ENCODE measurements at regions not wholly inside any gene's neighbourhood (a gene's known extent, or its start where the extent isn't known, plus 50 kb on each side); places are given as distances from the start of the nearest gene placed in this dataset.

DNA sequence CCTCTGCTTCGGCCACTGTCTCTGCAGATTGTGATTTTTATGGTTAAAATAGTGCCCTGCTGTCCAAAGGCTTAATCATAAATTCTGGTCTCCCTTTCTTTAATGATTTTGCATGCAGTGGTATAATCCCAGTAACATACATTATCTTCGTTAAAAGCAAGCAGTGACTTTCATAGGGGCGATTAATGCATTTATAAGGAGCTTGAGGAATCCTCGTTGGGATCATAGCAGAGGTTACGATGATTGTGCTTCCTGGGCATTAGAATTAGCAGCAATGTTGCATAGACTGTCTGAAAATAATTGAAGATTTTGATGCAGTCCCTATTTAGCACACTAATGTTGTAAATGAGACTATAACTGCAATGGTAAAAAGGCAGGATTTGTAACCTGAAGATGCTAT lies 181.3 kb downstream of the PRL start:
- CTCF ChIA-PET = no interaction called here
- no peak overlapping the region for H3K4me3 Mint-ChIP-seq (ENCODE audit: low read depth, unreplicated experiment)
- H3K27me3 Mint-ChIP-seq (ENCODE audit: unreplicated experiment) = no peaks in the 10 kb centered on the region
- BruUV-seq (replicated peaks) = no TSS peak
- H3K9me3 Mint-ChIP-seq (ENCODE audit: low read depth, unreplicated experiment) = peaks cover 8% of the 10 kb centered on the region
- TF ChIP-seq, protein P1, sequence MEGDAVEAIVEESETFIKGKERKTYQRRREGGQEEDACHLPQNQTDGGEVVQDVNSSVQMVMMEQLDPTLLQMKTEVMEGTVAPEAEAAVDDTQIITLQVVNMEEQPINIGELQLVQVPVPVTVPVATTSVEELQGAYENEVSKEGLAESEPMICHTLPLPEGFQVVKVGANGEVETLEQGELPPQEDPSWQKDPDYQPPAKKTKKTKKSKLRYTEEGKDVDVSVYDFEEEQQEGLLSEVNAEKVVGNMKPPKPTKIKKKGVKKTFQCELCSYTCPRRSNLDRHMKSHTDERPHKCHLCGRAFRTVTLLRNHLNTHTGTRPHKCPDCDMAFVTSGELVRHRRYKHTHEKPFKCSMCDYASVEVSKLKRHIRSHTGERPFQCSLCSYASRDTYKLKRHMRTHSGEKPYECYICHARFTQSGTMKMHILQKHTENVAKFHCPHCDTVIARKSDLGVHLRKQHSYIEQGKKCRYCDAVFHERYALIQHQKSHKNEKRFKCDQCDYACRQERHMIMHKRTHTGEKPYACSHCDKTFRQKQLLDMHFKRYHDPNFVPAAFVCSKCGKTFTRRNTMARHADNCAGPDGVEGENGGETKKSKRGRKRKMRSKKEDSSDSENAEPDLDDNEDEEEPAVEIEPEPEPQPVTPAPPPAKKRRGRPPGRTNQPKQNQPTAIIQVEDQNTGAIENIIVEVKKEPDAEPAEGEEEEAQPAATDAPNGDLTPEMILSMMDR (IDR thresholded peaks at IDR 0.05; ENCODE audit: unreplicated experiment) = no peak
- intact Hi-C loops (cut with micrococcal nuclease; ENCODE audit: unreplicated experiment) = no loop called here
- no peak for DNase-seq
- H3K4me1 Mint-ChIP-seq (ENCODE audit: low read depth, unreplicated experiment) = peaks cover 12% of the 10 kb centered on the region
- H3K27ac Mint-ChIP-seq (ENCODE audit: unreplicated experiment) = no peak overlapping the region
- no peaks in the 10 kb centered on the region for H3K36me3 Mint-ChIP-seq (ENCODE audit: insufficient read depth, unreplicated experiment)

DNA sequence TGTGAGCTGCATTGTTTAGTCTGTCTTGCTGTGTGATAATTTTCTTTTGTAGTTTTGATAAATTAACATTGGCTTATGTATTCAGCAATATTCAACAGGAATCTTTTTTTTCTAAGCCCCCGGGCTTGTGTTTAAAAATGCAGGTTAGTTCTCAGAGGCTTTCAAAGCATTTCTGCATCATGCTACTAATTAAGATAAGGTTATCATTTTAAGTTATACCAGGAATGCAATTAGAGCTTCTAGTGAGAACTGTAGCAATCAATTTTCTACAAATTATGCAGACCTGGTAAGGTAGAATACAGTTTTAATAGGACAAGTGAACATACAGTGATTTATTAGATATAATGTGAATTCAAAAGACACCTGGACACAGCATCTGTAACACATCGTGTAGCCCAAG lies 179.2 kb downstream of the PRL start:
- H3K27ac Mint-ChIP-seq (ENCODE audit: unreplicated experiment) = no peak overlapping the region
- CTCF ChIA-PET = no interaction called here
- intact Hi-C loops (cut with micrococcal nuclease; ENCODE audit: unreplicated experiment) = no loop called here

DNA sequence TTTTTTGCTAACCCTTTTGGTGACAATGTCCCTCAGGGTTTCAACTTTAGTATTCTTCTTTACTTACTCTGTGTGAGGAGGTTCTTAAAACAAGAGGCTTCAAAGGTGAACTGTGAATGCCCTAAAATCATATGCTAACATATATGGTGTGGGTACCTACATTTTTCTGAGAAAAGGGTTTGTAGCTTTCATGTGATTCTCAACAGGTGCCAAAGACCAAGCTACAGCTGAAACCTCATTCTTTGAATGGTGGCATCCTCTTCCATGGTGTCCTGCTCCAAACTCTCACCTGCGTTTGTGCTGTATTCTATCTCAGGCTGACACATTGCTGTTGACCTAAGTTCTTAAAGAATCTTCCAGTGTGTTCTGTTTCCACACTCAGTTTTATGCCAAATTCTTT lies 177.3 kb downstream of the PRL start:
- CTCF ChIA-PET = no interaction called here
- intact Hi-C loops (cut with micrococcal nuclease; ENCODE audit: unreplicated experiment) = no loop called here
- no peak overlapping the region for H3K27ac Mint-ChIP-seq (ENCODE audit: unreplicated experiment)
- H3K4me3 Mint-ChIP-seq (ENCODE audit: low read depth, unreplicated experiment) = no peak overlapping the region
- H3K9me3 Mint-ChIP-seq (ENCODE audit: low read depth, unreplicated experiment) = peaks cover 8% of the 10 kb centered on the region
- no peaks in the 10 kb centered on the region for H3K36me3 Mint-ChIP-seq (ENCODE audit: insufficient read depth, unreplicated experiment)
- no peaks in the 10 kb centered on the region for H3K4me1 Mint-ChIP-seq (ENCODE audit: low read depth, unreplicated experiment)
- H3K27me3 Mint-ChIP-seq (ENCODE audit: unreplicated experiment) = no peaks in the 10 kb centered on the region
- no TSS peak for BruUV-seq (replicated peaks)
- TF ChIP-seq, protein P1 (IDR thresholded peaks at IDR 0.05; ENCODE audit: unreplicated experiment) = no peak
- DNase-seq = no peak

More for the DNA sequence above, 179.2 kb downstream of the PRL start:
- Mint-ChIP-seq H3K4me1 (ENCODE audit: low read depth, unreplicated experiment) (peaks cover 9% of the 10 kb centered on the region), H3K9me3 (ENCODE audit: low read depth, unreplicated experiment) (peaks cover 8% of the 10 kb centered on the region), H3K4me3 (ENCODE audit: low read depth, unreplicated experiment) (no peak overlapping the region), H3K27me3 (ENCODE audit: unreplicated experiment) (no peaks in the 10 kb centered on the region), H3K36me3 (ENCODE audit: insufficient read depth, unreplicated experiment) (no peaks in the 10 kb centered on the region)
- DNase-seq = no peak
- TF ChIP-seq, protein P1 (IDR thresholded peaks at IDR 0.05; ENCODE audit: unreplicated experiment) = no peak
- no TSS peak for BruUV-seq (replicated peaks)

DNA sequence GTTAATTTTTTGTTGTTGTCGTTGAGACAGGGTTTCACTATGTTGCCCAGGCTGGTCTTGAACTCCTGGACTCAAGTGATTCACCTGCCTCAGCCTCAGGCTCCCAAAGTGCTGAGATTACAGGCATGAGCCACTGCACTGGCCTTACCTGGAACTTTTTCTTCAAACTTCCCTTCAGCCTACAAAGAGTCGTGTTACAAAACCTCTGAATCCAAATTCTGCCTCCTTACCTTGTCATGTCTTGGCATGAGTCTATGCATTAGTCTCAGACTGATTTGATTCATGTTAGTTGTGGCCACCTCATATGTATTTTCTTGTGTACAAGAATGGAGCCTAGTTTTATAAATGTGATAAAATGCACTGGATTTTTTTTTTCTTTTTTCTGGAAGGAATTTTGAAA lies 172.1 kb downstream of the PRL start:
- Mint-ChIP-seq H3K27me3 (ENCODE audit: unreplicated experiment) (no peaks in the 10 kb centered on the region), H3K4me3 (ENCODE audit: low read depth, unreplicated experiment) (no peak overlapping the region), H3K4me1 (ENCODE audit: low read depth, unreplicated experiment) (no peaks in the 10 kb centered on the region), H3K27ac (ENCODE audit: unreplicated experiment) (no peak overlapping the region), H3K9me3 (ENCODE audit: low read depth, unreplicated experiment) (peaks cover 12% of the 10 kb centered on the region), H3K36me3 (ENCODE audit: insufficient read depth, unreplicated experiment) (no peaks in the 10 kb centered on the region)
- TF ChIP-seq, protein P1 (IDR thresholded peaks at IDR 0.05; ENCODE audit: unreplicated experiment) = no peak
- CTCF ChIA-PET = no interaction called here
- no TSS peak for BruUV-seq (replicated peaks)
- no peak for DNase-seq
- intact Hi-C loops (cut with micrococcal nuclease; ENCODE audit: unreplicated experiment) = no loop called here

DNA sequence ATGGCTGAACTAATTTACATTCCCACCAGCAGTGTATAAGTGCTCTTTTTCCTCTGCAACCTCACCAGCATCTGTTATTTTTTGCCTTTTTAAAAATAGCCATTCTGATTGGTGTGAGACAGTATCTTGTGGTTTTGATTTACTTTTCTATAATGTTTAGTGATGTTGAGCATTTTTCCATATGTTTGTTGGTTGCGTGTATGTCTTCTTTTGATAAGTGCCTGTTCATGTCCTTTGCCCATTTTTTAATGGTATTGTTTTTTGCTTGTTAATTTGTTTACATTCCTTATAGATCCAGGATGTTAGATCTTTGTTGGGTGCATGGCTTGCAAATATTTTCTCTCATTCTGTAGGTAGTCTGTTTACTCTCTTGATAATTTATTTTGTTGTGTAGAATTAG lies 169.9 kb downstream of the PRL start:
- no peak overlapping the region for H3K4me3 Mint-ChIP-seq (ENCODE audit: low read depth, unreplicated experiment)
- H3K9me3 Mint-ChIP-seq (ENCODE audit: low read depth, unreplicated experiment) = peaks cover 15% of the 10 kb centered on the region
- H3K27me3 Mint-ChIP-seq (ENCODE audit: unreplicated experiment) = no peaks in the 10 kb centered on the region
- TF ChIP-seq, protein P1 (IDR thresholded peaks at IDR 0.05; ENCODE audit: unreplicated experiment) = no peak
- CTCF ChIA-PET = no interaction called here
- no peaks in the 10 kb centered on the region for H3K36me3 Mint-ChIP-seq (ENCODE audit: insufficient read depth, unreplicated experiment)
- DNase-seq = no peak
- H3K4me1 Mint-ChIP-seq (ENCODE audit: low read depth, unreplicated experiment) = no peaks in the 10 kb centered on the region
- intact Hi-C loops (cut with micrococcal nuclease; ENCODE audit: unreplicated experiment) = no loop called here
- BruUV-seq (replicated peaks) = no TSS peak
- no peak overlapping the region for H3K27ac Mint-ChIP-seq (ENCODE audit: unreplicated experiment)

All from Calu3 (cell line).